ELR (cell line): ENCODE measurements at regions not wholly inside any gene's neighbourhood (a gene's known extent, or its start where the extent isn't known, plus 50 kb on each side); places are given as distances from the start of the nearest gene placed in this dataset.
A peak's percentile ranks its signal among the peaks of the same experiment; 100 is the strongest.
"Not testable (repeated sequence)": the region's sequence is repeated elsewhere in the genome, so short reads cannot be mapped to it uniquely, and the experiment has no call there.

Source experiments
- DNase-seq: peaks from one replicate; pipeline ENCODE4 v3.0.0-alpha.2; 2015; ENCODE audit warnings: low read depth

GRCh38 chr5:75948438-75948837 is 134.7 kb upstream of the SV2C start:
- DNase-seq, result no peak

- no peak for DNase-seq
Observed at GRCh38 chr5:75940418-75940817, 142.8 kb upstream of the SV2C start.

DNA sequence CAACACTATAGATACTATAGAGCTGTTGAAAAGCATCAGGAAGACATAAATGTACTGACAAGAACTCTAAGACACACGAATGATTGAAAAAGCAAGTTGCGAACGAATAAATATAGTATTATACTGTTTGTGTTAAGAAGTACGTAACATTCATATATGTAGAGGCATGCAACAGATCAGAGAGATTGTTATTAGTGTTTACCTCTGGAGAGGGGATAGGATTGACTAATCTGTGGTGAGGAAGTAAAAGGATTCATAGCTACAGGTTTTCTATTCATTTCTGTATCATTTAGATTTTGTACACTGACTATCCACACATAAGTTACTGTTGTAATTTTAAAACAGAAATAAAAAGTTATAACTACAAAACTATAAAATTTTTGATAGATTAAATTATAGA is 147.6 kb upstream of the SV2C start:
- DNase-seq, result no peak

GRCh38 chr5:75933489-75933888 is 149.7 kb upstream of the SV2C start:
- no peak for DNase-seq

- DNase-seq, result no peak
Observed at GRCh38 chr5:75931175-75931574, 152.0 kb upstream of the SV2C start.

DNA sequence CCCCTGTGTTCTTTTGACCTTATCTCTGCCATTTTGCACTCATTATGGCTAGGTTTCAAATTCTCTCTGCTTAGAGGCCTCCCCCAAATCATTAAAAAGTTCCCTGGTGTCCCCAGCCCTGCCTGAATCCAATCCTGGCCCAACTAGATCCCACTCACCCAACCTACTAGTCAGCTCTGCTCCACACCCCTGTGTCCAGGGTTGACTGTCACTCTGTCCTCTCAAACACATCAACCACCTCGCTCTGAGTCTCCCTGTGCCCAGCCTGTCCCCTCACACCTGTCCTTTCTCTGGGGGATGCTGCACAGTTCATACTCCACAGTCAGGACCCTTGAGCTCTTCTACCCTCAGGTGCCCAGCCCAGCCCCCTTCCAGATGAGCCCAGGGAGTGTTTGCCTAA is 154.2 kb upstream of the SV2C start:
- DNase-seq, result no peak

GRCh38 chr5:75922480-75922879 is 160.7 kb upstream of the SV2C start:
- no peak for DNase-seq

- DNase-seq, result no peak
Observed at GRCh38 chr5:75921011-75921410, 162.2 kb upstream of the SV2C start.

- no peak for DNase-seq
Observed at GRCh38 chr5:75916144-75916543, 167.0 kb upstream of the SV2C start.

GRCh38 chr5:75909223-75909622 is 174.0 kb upstream of the SV2C start:
- DNase-seq, result no peak

DNA sequence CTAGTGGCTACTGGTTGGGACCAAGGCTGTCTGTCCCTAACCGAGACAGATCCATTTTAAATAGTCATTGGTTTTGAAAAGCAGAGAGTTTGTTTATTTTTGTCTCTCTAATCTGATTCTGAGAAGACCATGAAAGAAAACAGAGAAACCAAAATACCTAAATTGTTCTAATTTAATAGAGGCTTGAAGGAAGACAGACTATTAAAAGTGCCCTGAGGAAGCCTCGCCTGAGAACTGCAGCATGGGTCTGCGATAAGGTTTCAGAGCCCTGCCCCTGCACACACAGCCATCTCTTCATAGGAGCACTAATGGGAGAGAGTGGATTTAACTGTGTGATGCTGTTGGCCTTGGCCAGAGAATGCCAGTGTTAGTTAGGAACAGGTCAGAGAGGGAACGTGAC is 175.5 kb upstream of the SV2C start:
- DNase-seq, result no peak

DNA sequence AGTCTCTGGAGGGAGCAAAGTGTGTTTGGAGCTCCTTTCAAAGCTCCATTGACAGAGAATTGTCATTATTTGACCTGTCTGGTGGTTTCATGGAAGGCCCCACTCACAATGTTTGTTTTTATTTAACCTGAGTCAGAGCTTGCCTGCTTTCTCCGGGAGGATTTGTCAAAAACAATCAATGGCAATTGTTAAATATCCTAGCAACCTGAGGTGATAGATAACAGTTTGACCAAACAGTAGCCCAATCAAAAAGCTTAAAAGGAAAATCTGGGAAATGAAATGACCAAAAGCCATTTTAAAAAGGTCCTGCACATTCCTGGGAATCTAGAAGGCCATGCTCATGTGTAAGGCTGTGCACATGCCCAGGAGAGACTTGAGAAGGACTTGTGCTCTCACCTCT is 177.2 kb upstream of the POC5 start:
- DNase-seq, result no peak

GRCh38 chr5:75891736-75892135 is 174.5 kb upstream of the POC5 start:
- DNase-seq, result no peak

GRCh38 chr5:75891020-75891419 is 173.8 kb upstream of the POC5 start:
- no peak for DNase-seq

GRCh38 chr5:75890546-75890945 is 173.3 kb upstream of the POC5 start:
- no peak for DNase-seq

- DNase-seq, result peak; percentile 42
Observed at GRCh38 chr5:75886706-75887105, 169.5 kb upstream of the POC5 start.

DNA sequence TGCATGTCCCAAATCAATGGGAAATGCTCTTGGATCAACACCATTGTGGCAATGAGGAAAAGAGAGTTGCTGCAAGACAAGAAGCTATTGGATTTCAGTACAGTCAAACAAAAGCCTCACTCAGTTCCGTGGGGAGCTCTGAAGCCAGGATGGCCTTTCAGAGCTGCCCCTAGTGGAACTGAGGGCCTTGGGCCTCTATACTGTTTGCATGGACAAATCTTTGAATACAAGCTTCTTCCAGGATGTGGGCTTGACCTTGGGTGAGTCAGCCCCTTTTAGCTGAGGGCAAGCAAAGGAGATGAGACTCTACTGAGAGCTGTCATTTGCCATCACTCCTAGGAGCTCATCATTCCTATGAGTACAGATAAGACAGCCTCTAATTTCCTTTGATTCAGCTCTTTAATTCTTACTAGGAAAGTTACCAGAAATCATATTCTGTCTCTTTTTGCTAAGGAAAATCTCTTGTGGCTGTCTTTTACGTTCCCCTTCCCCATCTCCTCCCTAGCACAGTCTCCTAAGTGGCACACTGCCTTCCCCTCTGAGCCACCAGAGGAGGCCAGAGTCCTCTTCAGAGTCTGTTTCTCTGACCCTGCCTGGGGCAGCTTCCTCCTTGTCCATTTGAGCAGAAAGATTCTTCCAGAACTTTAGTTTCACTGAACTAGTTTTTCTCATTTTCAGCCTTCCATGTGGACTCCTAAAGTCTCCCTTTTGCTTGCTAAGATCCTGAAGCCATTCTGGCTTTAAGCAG is 168.8 kb upstream of the POC5 start:
- DNase-seq, result peak; percentile 46

DNA sequence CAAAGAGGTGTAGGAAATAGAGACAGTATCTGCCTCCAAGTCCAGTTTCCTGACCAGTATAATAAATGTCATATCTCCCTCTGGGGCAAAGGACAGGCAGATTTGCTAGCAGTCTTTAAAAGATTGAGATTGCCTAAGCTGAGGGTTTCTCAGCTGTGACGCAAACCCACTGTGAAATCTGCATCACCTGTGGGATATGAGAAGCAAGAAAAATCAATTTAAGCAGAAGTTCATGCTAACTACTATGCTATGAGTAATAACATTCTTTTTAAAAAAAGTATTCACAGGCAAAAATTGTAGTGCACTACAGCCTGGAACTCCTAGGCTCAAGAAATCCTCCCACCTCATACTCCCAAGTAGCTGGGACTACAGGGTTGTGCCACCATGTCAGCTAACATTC is 168.1 kb upstream of the POC5 start:
- DNase-seq, result no peak

DNA sequence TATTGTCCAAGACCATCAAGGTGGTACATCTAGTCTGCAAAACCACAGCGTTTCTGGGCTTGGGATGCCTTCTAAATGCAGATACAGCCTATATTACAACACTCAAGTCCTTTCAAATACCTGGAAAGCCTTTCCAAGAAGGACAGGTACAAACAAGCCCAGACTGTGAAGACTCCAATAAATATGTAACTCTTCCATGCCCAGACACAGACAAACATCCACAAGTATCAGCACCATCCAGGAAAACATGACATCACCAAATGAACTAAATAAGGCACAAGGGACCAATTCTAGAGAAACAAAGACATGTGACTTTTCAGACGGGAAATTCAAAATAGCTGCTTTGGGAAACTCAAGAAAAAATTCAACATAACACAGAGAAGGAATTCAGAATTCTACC is 152.7 kb upstream of the POC5 start:
- no peak for DNase-seq

- no peak for DNase-seq
Observed at GRCh38 chr5:75862872-75863271, 145.6 kb upstream of the POC5 start.

- not testable (repeated sequence) for DNase-seq
Observed at GRCh38 chr5:75859621-75860020, 142.4 kb upstream of the POC5 start.

DNA sequence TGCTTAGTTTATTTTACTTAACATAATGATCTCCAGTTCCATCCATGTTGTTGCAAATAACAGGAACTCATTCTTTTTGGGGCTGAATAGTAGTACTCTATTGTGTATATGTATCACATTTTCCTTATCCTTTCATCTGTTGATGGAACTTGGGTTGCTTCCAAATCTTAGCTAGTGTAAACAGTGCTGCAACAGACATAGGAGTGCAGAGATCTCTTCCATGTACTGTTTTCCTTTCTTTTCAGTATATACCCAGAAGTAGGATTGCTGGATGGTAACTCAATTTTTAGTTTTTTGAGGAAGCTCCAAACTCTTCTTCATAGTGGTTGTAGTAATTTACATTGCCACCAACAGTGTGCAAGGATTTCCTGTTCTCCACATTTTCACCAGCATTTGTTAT is 138.8 kb upstream of the POC5 start:
- no peak for DNase-seq

- no peak for DNase-seq
Observed at GRCh38 chr5:75848077-75848476, 130.8 kb upstream of the POC5 start.

- no peak for DNase-seq
Observed at GRCh38 chr5:75847561-75848021, 130.4 kb upstream of the POC5 start.
